ENCODE measurements at regions not wholly inside any gene's neighbourhood (a gene's known extent, or its start where the extent isn't known, plus 50 kb on each side); places are given as distances from the start of the nearest gene placed in this dataset.
"Not testable (repeated sequence)": the region's sequence is repeated elsewhere in the genome, so short reads cannot be mapped to it uniquely, and the experiment has no call there.

GRCh38 chr11:70551351-70552166 lies 153.2 kb downstream of the CTTN start:
- DNase-seq, result no peak

GRCh38 chr11:70552167-70553150 lies 154.1 kb downstream of the CTTN start:
- no peak for DNase-seq

- no peak for DNase-seq
Observed at GRCh38 chr11:70555078-70555477, 156.7 kb downstream of the CTTN start.

GRCh38 chr11:70556884-70557741 lies 158.8 kb downstream of the CTTN start:
- no peak for DNase-seq

- DNase-seq, result no peak
Observed at GRCh38 chr11:70557742-70558485, 159.6 kb downstream of the CTTN start.

- DNase-seq, result no peak
Observed at GRCh38 chr11:70558681-70559080, 160.4 kb downstream of the CTTN start.

- DNase-seq, result no peak
Observed at GRCh38 chr11:70559516-70559915, 161.2 kb downstream of the CTTN start.

- not testable (repeated sequence) for DNase-seq
Observed at GRCh38 chr11:70560621-70561020, 162.3 kb downstream of the CTTN start.

GRCh38 chr11:70566768-70567530 lies 168.6 kb downstream of the CTTN start:
- no peak for DNase-seq

GRCh38 chr11:70567680-70568034 lies 169.3 kb downstream of the CTTN start:
- no peak for DNase-seq

GRCh38 chr11:70568035-70568813 lies 169.9 kb downstream of the CTTN start:
- DNase-seq, result no peak

- no peak for DNase-seq
Observed at GRCh38 chr11:70568814-70569617, 170.7 kb downstream of the CTTN start.

- no peak for DNase-seq
Observed at GRCh38 chr11:70569618-70569890, 171.2 kb downstream of the CTTN start.

GRCh38 chr11:70569996-70570692 lies 171.8 kb downstream of the CTTN start:
- DNase-seq, result no peak

GRCh38 chr11:70570693-70571395 lies 172.5 kb downstream of the CTTN start:
- DNase-seq, result no peak

GRCh38 chr11:70572974-70573260 lies 174.6 kb downstream of the CTTN start:
- DNase-seq, result no peak

- no peak for DNase-seq
Observed at GRCh38 chr11:70573701-70574151, 175.4 kb downstream of the CTTN start.

- no peak for DNase-seq
Observed at GRCh38 chr11:70574725-70575347, 176.5 kb downstream of the CTTN start.

Measured in NCI-H1048 (cell line).